Left hindlimb (tissue), 1 donor: ENCODE measurements at regions not wholly inside any gene's neighbourhood (a gene's known extent, or its start where the extent isn't known, plus 50 kb on each side); places are given as distances from the start of the nearest gene placed in this dataset.

Experiments used
- DNase-seq: peaks from one replicate; pipeline ENCODE4 v3.0.0-alpha.2; 2018

- DNase-seq: no peak
Measured at GRCh38 chr2:104340162-104340561, 513.8 kb upstream of the POU3F3 start.

- no peak for DNase-seq
Measured at GRCh38 chr2:104340879-104341828, 512.8 kb upstream of the POU3F3 start.

- DNase-seq: no peak
Measured at GRCh38 chr2:104344306-104344705, 509.6 kb upstream of the POU3F3 start.

GRCh38 chr2:104344985-104345384 lies 508.9 kb upstream of the POU3F3 start:
- DNase-seq: no peak

- DNase-seq: no peak
Measured at GRCh38 chr2:104358122-104358521, 495.8 kb upstream of the POU3F3 start.

GRCh38 chr2:104361414-104361813 lies 492.5 kb upstream of the POU3F3 start:
- DNase-seq: no peak

- no peak for DNase-seq
Measured at GRCh38 chr2:104368089-104368488, 485.8 kb upstream of the POU3F3 start.

- DNase-seq: no peak
Measured at GRCh38 chr2:104371087-104371781, 482.7 kb upstream of the POU3F3 start.

GRCh38 chr2:104375206-104375605 lies 478.7 kb upstream of the POU3F3 start:
- DNase-seq: no peak

- peak; percentile 48 for DNase-seq
Measured at GRCh38 chr2:104378853-104379374, 475.0 kb upstream of the POU3F3 start.

GRCh38 chr2:104384961-104385360 lies 469.0 kb upstream of the POU3F3 start:
- no peak for DNase-seq

- DNase-seq: no peak
Measured at GRCh38 chr2:104385743-104386142, 468.2 kb upstream of the POU3F3 start.

- DNase-seq: no peak
Measured at GRCh38 chr2:104388296-104388695, 465.6 kb upstream of the POU3F3 start.

- DNase-seq: no peak
Measured at GRCh38 chr2:104402825-104403224, 451.1 kb upstream of the POU3F3 start.

- no peak for DNase-seq
Measured at GRCh38 chr2:104404526-104404925, 449.4 kb upstream of the POU3F3 start.

- peak; percentile 66 for DNase-seq
Measured at GRCh38 chr2:104405623-104406022, 448.3 kb upstream of the POU3F3 start.

GRCh38 chr2:104406261-104406726 lies 447.6 kb upstream of the POU3F3 start:
- DNase-seq: peak; percentile 42

GRCh38 chr2:104407641-104408040 lies 446.3 kb upstream of the POU3F3 start:
- DNase-seq: no peak

GRCh38 chr2:104408266-104408665 lies 445.6 kb upstream of the POU3F3 start:
- DNase-seq: no peak

- DNase-seq: no peak
Measured at GRCh38 chr2:104410136-104410535, 443.8 kb upstream of the POU3F3 start.

- DNase-seq: no peak
Measured at GRCh38 chr2:104412384-104412783, 441.5 kb upstream of the POU3F3 start.

GRCh38 chr2:104413890-104414289 lies 440.0 kb upstream of the POU3F3 start:
- DNase-seq: no peak

GRCh38 chr2:104415284-104415683 lies 438.6 kb upstream of the POU3F3 start:
- DNase-seq: no peak
